Endothelial cell of umbilical vein (primary cell): ENCODE measurements at regions not wholly inside any gene's neighbourhood (a gene's known extent, or its start where the extent isn't known, plus 50 kb on each side); places are given as distances from the start of the nearest gene placed in this dataset.
"Not testable (repeated sequence)": the region's sequence is repeated elsewhere in the genome, so short reads cannot be mapped to it uniquely, and the experiment has no call there.

ENCODE experiments used
- BruUV-seq: library from RNA; stranded (reverse); fragments of 400-500 nt; replicated peaks from 2 replicates; lab custom pipeline; 2021; lab: Mats Ljungman, UMichigan
- CTCF ChIA-PET: fragments of 300-600, 350-600 bp; sonication (Branson Sonifier 250); formaldehyde crosslinking; loops from one replicate; lab custom pipeline; 2021; ENCODE audit warnings: antibody characterized with exemption, inconsistent platforms; lab: Charles Lee
- POLR2A ChIA-PET: fragments of 300-600, 350-600 bp; sonication (Branson Sonifier 250); formaldehyde crosslinking; loops from one replicate; lab custom pipeline; 2021; ENCODE audit warnings: antibody characterized with exemption, inconsistent platforms; lab: Charles Lee
- DNase-seq: peaks from one replicate; pipeline ENCODE4 v3.0.0-alpha.2; 2011; ENCODE audit warnings: low read depth, low spot score
- FAIRE-seq: peaks from 2 replicates; lab custom pipeline; 2011; peaks lifted over from hg19 to GRCh38; lab: Jason Lieb, UNC
- H2AFZ ChIP-seq: 2 replicates; pipeline ENCODE4 v1.6.0; 2012; ENCODE audit warnings: low read depth, low read length, control low read depth, inconsistent platforms
- H3K27ac ChIP-seq: 2 replicates; pipeline ENCODE4 v1.5.1; 2011; ENCODE audit warnings: low read depth, mild to moderate bottlenecking, control low read depth, low read length, moderate library complexity; ENCODE audit not compliant: insufficient read depth
- H3K27me3 ChIP-seq, 2 experiments: 2 replicates each; pipeline versions ENCODE4 v1.6.0 to v1.6.1; 2011; ENCODE audit warnings: low read length in 2 of 2, mixed read lengths in 1 of 2; ENCODE audit not compliant: control insufficient read depth in 2 of 2, insufficient read depth in 2 of 2
- H3K36me3 ChIP-seq, 2 experiments: 2 replicates in 1 of 2; 3 replicates in 1 of 2; pipeline ENCODE4 v1.5.1; 2011; ENCODE audit warnings: low read length in 2 of 2, mild to moderate bottlenecking in 1 of 2, moderate library complexity in 1 of 2; ENCODE audit not compliant: control insufficient read depth in 2 of 2, insufficient read depth in 2 of 2; ENCODE audit errors: extremely low read depth in 1 of 2
- H3K4me1 ChIP-seq: 3 replicates; pipeline ENCODE4 v1.5.1; 2011; ENCODE audit warnings: mild to moderate bottlenecking, low read length; ENCODE audit not compliant: control insufficient read depth, insufficient read depth; ENCODE audit errors: extremely low read depth
- H3K4me2 ChIP-seq: 2 replicates; pipeline ENCODE4 v1.6.1; 2011; ENCODE audit warnings: low read length, control low read depth, mixed read lengths; ENCODE audit not compliant: insufficient read depth
- H3K4me3 ChIP-seq, 3 experiments: fragments of 200-600 bp in 1 of 3; sonication (generic), shearing (Covaris generic) in 1 of 3; replicated peaks in 1 of 3; 2 replicates each; pipeline ENCODE4 v1.5.1; 2011 to 2016; ENCODE audit warnings: control low read depth in 3 of 3, low read length in 3 of 3, mild to moderate bottlenecking in 2 of 3, inconsistent platforms in 1 of 3, low read depth in 1 of 3, moderate library complexity in 1 of 3; ENCODE audit not compliant: insufficient read depth in 1 of 3
- H3K79me2 ChIP-seq: 2 replicates; pipeline ENCODE4 v1.6.0; 2012; ENCODE audit warnings: low read length, inconsistent platforms; ENCODE audit not compliant: control insufficient read depth, insufficient read depth
- H3K9ac ChIP-seq: replicated peaks from 2 replicates; pipeline ENCODE3; 2011; ENCODE audit warnings: low read length, control low read depth; ENCODE audit not compliant: insufficient read depth; ENCODE audit errors: extremely low read depth
- H3K9me1 ChIP-seq: replicated peaks from 3 replicates; pipeline ENCODE4 v1.6.0; 2011; ENCODE audit warnings: mild to moderate bottlenecking, low read length; ENCODE audit not compliant: control insufficient read depth, insufficient read depth; ENCODE audit errors: extremely low read depth
- H3K9me3 ChIP-seq: replicated peaks from 2 replicates; pipeline ENCODE4 v1.5.1; 2012; ENCODE audit warnings: low read length, inconsistent platforms; ENCODE audit not compliant: control insufficient read depth, insufficient read depth
- H4K20me1 ChIP-seq: replicated peaks from 2 replicates; pipeline ENCODE3; 2011; ENCODE audit warnings: mild to moderate bottlenecking, low read length; ENCODE audit not compliant: control insufficient read depth, insufficient read depth; ENCODE audit errors: extremely low read depth
- dilution Hi-C: fragments of 300-500 bp; cut with MboI; formaldehyde crosslinking; loops from one replicate; pipeline ENCODE4 v1.15.0; 2019; ENCODE audit warnings: low sequenced_read_pairs; ENCODE audit not compliant: extremely low pct_ligation_motif_present
- intact Hi-C: fragments of 100-400 bp; cut with micrococcal nuclease; formaldehyde crosslinking; loops from one replicate; pipeline ENCODE4 v1.10.0; 2022

DNA sequence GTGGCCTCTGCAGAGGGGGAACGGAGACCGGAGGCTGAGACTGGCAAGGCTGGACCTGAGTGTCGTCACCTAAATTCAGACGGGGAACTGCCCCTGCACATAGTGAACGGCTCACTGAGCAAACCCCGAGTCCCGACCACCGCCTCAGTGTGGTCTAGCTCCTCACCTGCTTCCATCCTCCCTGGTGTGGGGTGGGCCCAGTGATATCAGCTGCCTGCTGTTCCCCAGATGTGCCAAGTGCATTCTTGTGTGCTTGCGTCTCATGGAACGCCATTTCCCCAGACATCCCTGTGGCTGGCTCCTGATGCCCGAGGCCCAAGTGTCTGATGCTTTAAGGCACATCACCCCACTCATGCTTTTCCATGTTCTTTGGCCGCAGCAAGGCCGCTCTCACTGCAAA, 262.2 kb downstream of the OR4F29 start:
- H3K36me3 ChIP-seq, H3K9me3 ChIP-seq, H4K20me1 ChIP-seq, BruUV-seq, intact Hi-C loops, H3K9ac ChIP-seq, POLR2A ChIA-PET, H3K4me1 ChIP-seq, H3K4me3 ChIP-seq, H3K27me3 ChIP-seq, H2AFZ ChIP-seq, FAIRE-seq, H3K4me2 ChIP-seq, H3K9me1 ChIP-seq, DNase-seq, H3K27ac ChIP-seq, dilution Hi-C loops, H3K79me2 ChIP-seq, CTCF ChIA-PET: not testable (repeated sequence)

DNA sequence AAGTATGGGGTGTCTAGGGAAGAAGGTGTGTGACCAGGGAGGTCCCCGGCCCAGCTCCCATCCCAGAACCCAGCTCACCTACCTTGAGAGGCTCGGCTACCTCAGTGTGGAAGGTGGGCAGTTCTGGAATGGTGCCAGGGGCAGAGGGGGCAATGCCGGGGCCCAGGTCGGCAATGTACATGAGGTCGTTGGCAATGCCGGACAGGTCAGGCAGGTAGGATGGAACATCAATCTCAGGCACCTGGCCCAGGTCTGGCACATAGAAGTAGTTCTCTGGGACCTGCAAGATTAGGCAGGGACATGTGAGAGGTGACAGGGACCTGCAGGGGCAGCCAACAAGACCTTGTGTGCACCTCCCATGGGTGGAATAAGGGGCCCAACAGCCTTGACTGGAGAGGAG, 264.2 kb downstream of the OR4F29 start:
- H4K20me1 ChIP-seq, FAIRE-seq, H3K9me1 ChIP-seq, H3K4me2 ChIP-seq, H2AFZ ChIP-seq, intact Hi-C loops, H3K27ac ChIP-seq, CTCF ChIA-PET, POLR2A ChIA-PET, BruUV-seq, H3K27me3 ChIP-seq, H3K9me3 ChIP-seq, H3K79me2 ChIP-seq, dilution Hi-C loops, H3K36me3 ChIP-seq, H3K4me1 ChIP-seq, H3K4me3 ChIP-seq, DNase-seq, H3K9ac ChIP-seq: not testable (repeated sequence)

DNA sequence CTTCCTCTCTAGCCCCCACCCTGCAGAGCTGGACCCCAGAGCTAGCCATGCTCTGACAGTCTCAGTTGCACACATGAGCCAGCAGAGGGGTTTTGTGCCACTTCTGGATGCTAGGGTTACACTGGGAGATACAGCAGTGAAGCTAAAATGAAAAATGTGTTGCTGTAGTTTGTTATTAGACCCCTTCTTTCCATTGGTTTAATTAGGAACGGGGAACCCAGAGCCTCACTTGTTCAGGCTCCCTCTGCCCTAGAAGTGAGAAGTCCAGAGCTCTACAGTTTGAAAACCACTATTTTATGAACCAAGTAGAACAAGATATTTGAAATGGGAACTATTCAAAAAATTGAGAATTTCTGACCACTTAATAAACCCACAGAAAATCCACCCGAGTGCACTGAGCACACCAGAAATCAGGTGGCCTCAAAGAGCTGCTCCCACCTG, 264.8 kb downstream of the OR4F29 start:
- intact Hi-C loops, DNase-seq, H3K27me3 ChIP-seq, H3K27ac ChIP-seq, CTCF ChIA-PET, H4K20me1 ChIP-seq, H3K4me1 ChIP-seq, H3K9me1 ChIP-seq, BruUV-seq, POLR2A ChIA-PET, FAIRE-seq, dilution Hi-C loops, H3K9ac ChIP-seq, H3K36me3 ChIP-seq, H3K4me3 ChIP-seq, H3K79me2 ChIP-seq, H3K4me2 ChIP-seq, H2AFZ ChIP-seq, H3K9me3 ChIP-seq: not testable (repeated sequence)

DNA sequence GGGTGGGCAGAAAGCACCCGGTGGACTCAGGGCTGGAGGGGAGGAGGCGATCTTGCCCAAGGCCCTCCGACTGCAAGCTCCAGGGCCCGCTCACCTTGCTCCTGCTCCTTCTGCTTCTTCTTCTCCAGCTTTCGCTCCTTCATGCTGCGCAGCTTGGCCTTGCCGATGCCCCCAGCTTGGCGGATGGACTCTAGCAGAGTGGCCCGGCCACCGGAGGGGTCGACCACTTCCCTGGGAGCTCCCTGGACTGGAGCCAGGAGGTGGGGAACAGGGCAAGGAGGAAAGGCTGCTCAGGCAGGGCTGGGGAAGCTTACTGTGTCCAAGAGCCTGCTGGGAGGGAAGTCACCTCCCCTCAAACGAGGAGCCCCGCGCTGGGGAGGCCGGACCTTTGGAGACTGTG, 265.3 kb downstream of the OR4F29 start:
- intact Hi-C loops, H3K9ac ChIP-seq, POLR2A ChIA-PET, H3K36me3 ChIP-seq, dilution Hi-C loops, H3K79me2 ChIP-seq, H3K27ac ChIP-seq, H4K20me1 ChIP-seq, H3K4me2 ChIP-seq, H3K9me1 ChIP-seq, H3K27me3 ChIP-seq, H3K9me3 ChIP-seq, H3K4me3 ChIP-seq, FAIRE-seq, H3K4me1 ChIP-seq, CTCF ChIA-PET, DNase-seq, H2AFZ ChIP-seq, BruUV-seq: not testable (repeated sequence)
